NCI-H748 (cell line): ENCODE measurements at regions not wholly inside any gene's neighbourhood (a gene's known extent, or its start where the extent isn't known, plus 50 kb on each side); places are given as distances from the start of the nearest gene placed in this dataset.

Experiments
- DNase-seq: peaks from one replicate; lab custom pipeline; 2025; ENCODE audit not compliant: unreplicated experiment; lab: John Stamatoyannopoulos, UW

GRCh38 chr16:52597772-52598483 is 51.0 kb upstream of the TOX3 start:
- DNase-seq = peak; percentile 92

DNA sequence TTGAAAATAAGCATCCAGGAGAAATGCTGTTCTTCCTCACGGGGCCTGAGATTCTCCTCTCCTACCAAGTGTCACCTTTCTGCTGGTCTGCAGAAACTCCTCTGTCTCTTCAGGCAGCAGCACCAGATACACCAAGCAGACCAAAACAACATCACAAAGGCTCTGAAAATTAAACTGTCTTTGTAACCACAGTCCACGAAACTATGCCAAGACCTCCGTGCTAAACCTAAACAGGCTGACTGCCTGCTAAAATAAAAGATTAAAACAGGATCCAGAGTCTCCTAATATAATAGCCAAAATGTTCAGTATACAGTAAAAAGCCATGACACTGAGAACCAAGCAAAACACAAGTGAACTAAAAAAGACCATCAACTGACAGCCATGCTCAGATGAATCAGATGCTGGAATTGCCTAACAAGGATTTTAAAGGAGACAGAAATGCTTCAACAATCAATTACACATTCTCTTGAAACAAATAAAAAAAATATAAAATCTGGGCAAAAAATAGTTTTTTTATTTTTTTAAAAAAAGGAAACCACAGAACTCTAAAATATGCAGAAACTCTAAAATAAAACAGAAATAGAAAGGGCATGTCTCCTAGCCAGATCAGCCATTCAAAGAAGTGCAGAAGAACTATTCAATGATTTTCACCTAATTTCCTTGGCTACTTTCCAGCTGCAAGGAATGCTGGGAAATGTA is 50.3 kb upstream of the TOX3 start:
- DNase-seq = no peak
